ENCODE measurements at regions not wholly inside any gene's neighbourhood (a gene's known extent, or its start where the extent isn't known, plus 50 kb on each side); places are given as distances from the start of the nearest gene placed in this dataset.

DNA sequence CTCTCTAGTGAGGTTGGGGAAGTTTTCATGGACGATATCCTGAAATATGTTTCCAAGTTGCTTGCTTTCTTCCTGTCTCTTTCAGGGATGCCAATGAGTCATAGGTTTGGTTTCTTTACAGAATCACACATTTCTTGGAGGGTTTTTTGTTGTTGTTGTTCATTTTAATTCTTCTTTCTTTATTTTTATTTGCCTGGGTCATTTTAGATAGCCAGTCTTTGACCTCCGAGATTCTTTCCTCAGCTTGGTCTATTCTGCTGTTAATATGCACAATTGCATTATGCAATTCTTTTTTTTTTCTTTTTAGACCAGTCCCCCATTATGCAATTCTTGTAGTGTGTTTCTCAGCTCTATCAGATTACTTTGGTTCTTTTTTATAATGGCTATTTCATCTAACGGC lies 338.9 kb downstream of the AEBP2 start:
- Mint-ChIP-seq H3K9me3 (no peaks in the 10 kb centered on the region; the same call in 1 of the 2 replicates), H3K4me3 (no peak overlapping the region), H3K27ac (no peak overlapping the region), H3K27me3 (ENCODE audit: insufficient read depth) (peaks cover 14% of the 10 kb centered on the region), H3K36me3 (ENCODE audit: low read depth) (no peaks in the 10 kb centered on the region), H3K4me1 (ENCODE audit: low read depth) (peaks cover 13% of the 10 kb centered on the region)
- peak; percentile 3 for DNase-seq
- TF ChIP-seq, protein P1, sequence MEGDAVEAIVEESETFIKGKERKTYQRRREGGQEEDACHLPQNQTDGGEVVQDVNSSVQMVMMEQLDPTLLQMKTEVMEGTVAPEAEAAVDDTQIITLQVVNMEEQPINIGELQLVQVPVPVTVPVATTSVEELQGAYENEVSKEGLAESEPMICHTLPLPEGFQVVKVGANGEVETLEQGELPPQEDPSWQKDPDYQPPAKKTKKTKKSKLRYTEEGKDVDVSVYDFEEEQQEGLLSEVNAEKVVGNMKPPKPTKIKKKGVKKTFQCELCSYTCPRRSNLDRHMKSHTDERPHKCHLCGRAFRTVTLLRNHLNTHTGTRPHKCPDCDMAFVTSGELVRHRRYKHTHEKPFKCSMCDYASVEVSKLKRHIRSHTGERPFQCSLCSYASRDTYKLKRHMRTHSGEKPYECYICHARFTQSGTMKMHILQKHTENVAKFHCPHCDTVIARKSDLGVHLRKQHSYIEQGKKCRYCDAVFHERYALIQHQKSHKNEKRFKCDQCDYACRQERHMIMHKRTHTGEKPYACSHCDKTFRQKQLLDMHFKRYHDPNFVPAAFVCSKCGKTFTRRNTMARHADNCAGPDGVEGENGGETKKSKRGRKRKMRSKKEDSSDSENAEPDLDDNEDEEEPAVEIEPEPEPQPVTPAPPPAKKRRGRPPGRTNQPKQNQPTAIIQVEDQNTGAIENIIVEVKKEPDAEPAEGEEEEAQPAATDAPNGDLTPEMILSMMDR (IDR thresholded peaks at IDR 0.05) = no peak

DNA sequence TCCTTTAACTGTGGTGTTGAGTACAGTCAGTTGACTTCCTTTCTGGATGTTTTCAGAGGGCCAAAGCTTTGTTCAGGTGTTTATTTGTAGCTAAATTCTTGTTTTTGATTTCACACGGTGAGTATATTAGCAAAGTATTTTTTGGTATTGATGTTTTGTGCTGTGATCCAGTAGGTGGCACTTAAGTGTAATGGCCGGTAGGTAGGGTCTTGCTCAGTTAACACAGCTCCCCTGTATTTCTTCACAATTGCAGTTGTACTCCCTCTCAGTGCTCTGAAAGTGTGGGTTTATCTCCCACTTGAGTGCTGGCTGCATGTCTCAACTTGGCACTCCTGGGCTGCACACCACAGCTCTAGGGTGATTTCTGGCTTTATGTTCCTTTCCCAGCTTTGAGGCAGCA lies 339.5 kb downstream of the AEBP2 start:
- no peak for DNase-seq
- Mint-ChIP-seq H3K4me3 (no peak overlapping the region), H3K27me3 (ENCODE audit: insufficient read depth) (peaks cover 14% of the 10 kb centered on the region), H3K4me1 (ENCODE audit: low read depth) (peaks cover 13% of the 10 kb centered on the region), H3K36me3 (ENCODE audit: low read depth) (no peaks in the 10 kb centered on the region), H3K9me3 (no peaks in the 10 kb centered on the region; the same call in 1 of the 2 replicates), H3K27ac (no peak overlapping the region)
- TF ChIP-seq, protein P1 (IDR thresholded peaks at IDR 0.05) = no peak

DNA sequence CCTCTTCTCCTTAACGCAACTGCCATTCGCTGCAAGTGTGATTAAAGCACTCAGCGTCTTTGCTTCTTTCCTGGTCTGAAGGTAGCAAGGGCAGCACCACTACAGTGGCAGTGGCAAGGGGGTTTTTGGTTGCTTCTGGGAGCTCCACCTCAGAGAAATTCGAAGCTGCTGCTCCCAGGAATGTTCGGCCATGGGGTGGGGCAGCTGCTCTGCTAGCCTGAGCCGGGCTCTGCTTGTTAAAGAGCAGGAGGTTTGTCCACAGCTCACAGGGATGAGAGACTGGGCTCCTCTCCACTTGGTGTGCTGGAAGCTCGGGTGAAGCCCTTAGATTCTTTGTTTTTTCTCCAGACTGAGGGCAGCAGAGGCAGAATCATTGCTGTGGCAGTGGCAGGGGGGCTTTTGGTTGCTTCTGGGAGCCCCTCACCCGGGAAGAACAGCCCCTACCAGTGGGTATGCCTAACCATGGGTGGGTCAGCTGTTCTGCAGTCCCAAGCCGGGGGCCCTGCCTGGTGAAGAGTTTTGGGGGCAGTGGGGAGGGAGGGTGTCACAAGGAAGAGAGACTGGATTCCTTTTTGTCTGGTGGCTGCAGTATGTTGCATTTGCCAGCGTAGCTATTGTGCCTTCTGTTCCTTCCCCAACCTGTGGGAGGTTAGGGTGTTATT lies 340.2 kb downstream of the AEBP2 start:
- peaks cover 13% of the 10 kb centered on the region for H3K4me1 Mint-ChIP-seq (ENCODE audit: low read depth)
- TF ChIP-seq, protein P1 (IDR thresholded peaks at IDR 0.05) = no peak
- no peaks in the 10 kb centered on the region; the same call in 1 of the 2 replicates for H3K9me3 Mint-ChIP-seq
- H3K27ac Mint-ChIP-seq = no peak overlapping the region
- no peak overlapping the region for H3K4me3 Mint-ChIP-seq
- H3K27me3 Mint-ChIP-seq (ENCODE audit: insufficient read depth) = peaks cover 14% of the 10 kb centered on the region
- DNase-seq = no peak
- no peaks in the 10 kb centered on the region for H3K36me3 Mint-ChIP-seq (ENCODE audit: low read depth)

DNA sequence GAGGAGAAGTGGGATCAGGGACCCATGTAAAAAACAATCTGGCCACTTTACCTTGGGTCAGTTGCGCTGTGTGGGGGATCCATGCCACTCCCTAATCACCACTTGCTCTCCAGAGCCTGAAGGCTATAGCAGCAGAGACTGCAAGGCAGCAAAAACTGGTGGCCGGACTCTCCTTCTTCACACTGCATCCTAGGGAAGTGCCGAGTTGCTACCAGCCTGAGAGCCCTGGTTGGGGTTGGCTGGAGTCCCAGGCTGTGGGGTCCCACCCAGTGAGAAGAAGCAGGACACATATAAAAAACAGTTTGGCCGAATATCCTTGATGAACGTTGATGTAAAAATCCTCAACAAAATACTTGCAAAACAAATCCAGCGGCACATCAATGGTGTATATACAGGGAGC lies 341.2 kb downstream of the AEBP2 start:
- H3K4me1 Mint-ChIP-seq (ENCODE audit: low read depth) = peaks cover 13% of the 10 kb centered on the region
- no peaks in the 10 kb centered on the region; the same call in 1 of the 2 replicates for H3K9me3 Mint-ChIP-seq
- no peak overlapping the region for H3K27ac Mint-ChIP-seq
- DNase-seq = no peak
- TF ChIP-seq, protein P1 (IDR thresholded peaks at IDR 0.05) = no peak
- H3K4me3 Mint-ChIP-seq = no peak overlapping the region
- peaks cover 14% of the 10 kb centered on the region for H3K27me3 Mint-ChIP-seq (ENCODE audit: insufficient read depth)
- no peaks in the 10 kb centered on the region for H3K36me3 Mint-ChIP-seq (ENCODE audit: low read depth)

DNA sequence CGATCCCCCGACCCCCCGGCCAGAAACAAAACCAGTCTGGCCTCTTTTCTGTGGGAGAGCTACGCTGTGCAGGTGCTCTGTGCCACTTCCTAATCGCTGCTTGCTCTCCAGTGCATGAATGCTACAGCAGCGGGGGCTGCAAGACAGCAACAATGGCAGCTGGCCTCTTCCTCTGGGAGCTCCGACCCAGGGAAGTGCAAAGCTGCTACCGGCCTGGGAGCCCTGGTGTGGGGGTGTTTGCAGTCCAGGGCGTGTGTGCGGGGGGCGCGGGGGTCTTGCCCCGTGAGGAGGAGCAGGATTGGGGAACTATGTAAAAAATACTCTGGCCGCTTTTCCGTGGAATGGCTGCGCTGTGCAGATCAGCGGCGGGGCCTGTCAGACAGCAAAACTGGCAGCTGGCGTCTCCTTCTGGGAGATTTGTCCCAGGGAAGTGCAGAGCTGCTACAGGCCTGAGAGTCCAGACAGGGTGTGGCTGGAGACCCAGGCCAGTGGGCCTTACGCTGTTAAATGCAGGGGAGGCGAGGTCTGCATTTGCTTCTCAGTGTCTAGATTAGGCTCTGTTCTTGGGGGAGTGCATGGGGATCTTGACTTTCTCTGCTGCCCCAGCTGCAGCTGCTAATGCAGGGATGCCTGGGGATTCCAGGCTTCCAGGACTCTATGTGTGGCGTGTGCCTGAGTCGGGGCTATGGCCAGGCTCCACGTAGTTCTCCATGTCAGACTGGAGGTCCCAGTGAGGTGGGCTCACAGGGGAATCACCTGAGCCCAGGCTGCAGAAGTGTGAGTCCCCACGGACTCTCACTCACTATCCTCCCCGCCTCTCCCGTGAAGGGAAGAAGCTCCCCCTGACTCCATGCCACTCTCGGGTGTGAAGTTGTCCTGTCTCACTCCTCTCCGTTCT lies 344.5 kb downstream of the AEBP2 start:
- TF ChIP-seq, protein P1 (IDR thresholded peaks at IDR 0.05) = no peak
- H3K9me3 Mint-ChIP-seq = no peaks in the 10 kb centered on the region; the same call in 1 of the 2 replicates
- no peak for DNase-seq
- H3K36me3 Mint-ChIP-seq (ENCODE audit: low read depth) = no peaks in the 10 kb centered on the region
- peaks cover 2% of the 10 kb centered on the region; the same call in 1 of the 2 replicates for H3K27me3 Mint-ChIP-seq (ENCODE audit: insufficient read depth)
- no peak overlapping the region for H3K27ac Mint-ChIP-seq
- peaks cover 2% of the 10 kb centered on the region for H3K4me1 Mint-ChIP-seq (ENCODE audit: low read depth)
- H3K4me3 Mint-ChIP-seq = peak overlapping the region; percentile 37; the same call in 1 of the 2 replicates
